Vagina (tissue), 2 donors: ENCODE measurements at regions not wholly inside any gene's neighbourhood (a gene's known extent, or its start where the extent isn't known, plus 50 kb on each side); places are given as distances from the start of the nearest gene placed in this dataset.

ENCODE experiments used
- DNase-seq, 2 donors: peaks; one replicate each; pipeline ENCODE4 v3.0.0-alpha.2; 2017; ENCODE audit errors: extremely low spot score in 2 of 2
- H3K27ac ChIP-seq: fragments of 200-600 bp; sonication (generic); one replicate; pipeline ENCODE4 v1.5.1; 2019
- H3K27me3 ChIP-seq: fragments of 200-600 bp; sonication (generic); one replicate; pipeline ENCODE4 v1.5.1; 2019
- H3K36me3 ChIP-seq, 2 donors: fragments of 200-600 bp; sonication (generic); one replicate each; pipeline ENCODE4 v1.5.1; 2017 to 2019
- H3K4me1 ChIP-seq: fragments of 200-600 bp; sonication (generic); one replicate; pipeline ENCODE4 v1.5.1; 2019
- H3K4me3 ChIP-seq, 2 donors: fragments of 200-600 bp; sonication (generic); 1 replicate in 1 of 2; 2 replicates in 1 of 2; pipeline ENCODE4 v1.5.1; 2016 to 2019
- H3K9me3 ChIP-seq: fragments of 200-600 bp; sonication (generic); one replicate; pipeline ENCODE4 v1.5.1; 2019
- CTCF ChIP-seq, 3 experiments: fragments of 450-650 bp in 2 of 3; fragments of 200-600 bp in 1 of 3; sonication (generic) in 1 of 3; IDR thresholded peaks; one replicate each; pipeline ENCODE4 v1.5.1; 2017 to 2019; ENCODE audit warnings: antibody characterized with exemption in 3 of 3, mild to moderate bottlenecking in 2 of 3, moderate library complexity in 2 of 3
- POLR2A ChIP-seq, 2 donors: fragments of 450-650 bp; IDR thresholded peaks; one replicate each; pipeline ENCODE4 v1.6.1; 2017; ENCODE audit warnings: antibody characterized with exemption in 2 of 2, mild to moderate bottlenecking in 2 of 2, moderate library complexity in 2 of 2
- POLR2AphosphoS5 ChIP-seq, 2 donors: sonication (generic); formaldehyde crosslinking; IDR thresholded peaks; one replicate each; pipeline ENCODE4 v1.9.0; 2017; ENCODE audit warnings: antibody characterized with exemption in 2 of 2, mild to moderate bottlenecking in 2 of 2, low read depth in 1 of 2; ENCODE audit not compliant: insufficient read depth in 1 of 2
- intact Hi-C: fragments of 100-400 bp; cut with DNase I; formaldehyde crosslinking; loops from one replicate; pipeline ENCODE4 v1.15.1; 2023

DNA sequence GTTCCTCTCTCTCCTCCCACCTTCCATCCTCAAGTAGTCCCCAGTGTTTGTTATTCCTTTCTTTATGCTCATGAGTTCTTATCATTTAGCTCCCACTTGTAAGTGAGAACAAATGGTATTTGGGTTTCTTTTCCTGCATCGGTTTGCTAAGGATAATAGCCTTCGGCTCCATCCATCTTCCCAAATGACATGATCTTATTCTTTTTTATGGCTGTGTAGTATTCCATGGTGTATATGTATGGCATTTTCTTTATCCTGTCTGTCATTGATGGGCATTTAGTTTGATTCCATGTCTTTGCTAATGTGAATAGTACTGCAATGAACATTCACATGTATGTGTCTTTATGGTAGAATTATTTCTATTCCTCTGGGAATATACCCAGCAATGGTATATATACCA, 62.4 kb upstream of the CFAP161 start:
- no peaks in the 10 kb centered on the region for H3K36me3 ChIP-seq
- TF ChIP-seq CTCF (IDR thresholded peaks at IDR 0.05) = no peak
- no peak for TF ChIP-seq POLR2A (IDR thresholded peaks at IDR 0.05)
- TF ChIP-seq POLR2AphosphoS5 (IDR thresholded peaks at IDR 0.05; ENCODE audit: insufficient read depth in 1 of 2, low read depth in 1 of 2) = no peak
- H3K4me1 ChIP-seq = no peaks in the 10 kb centered on the region
- H3K27me3 ChIP-seq = no peaks in the 10 kb centered on the region
- H3K4me3 ChIP-seq = no peak overlapping the region
- H3K9me3 ChIP-seq = no peaks in the 10 kb centered on the region
- intact Hi-C loops = no loop called here
- no peak overlapping the region for H3K27ac ChIP-seq
- DNase-seq = no peak

- H3K27ac ChIP-seq = no peak overlapping the region
- no peak overlapping the region for H3K4me3 ChIP-seq
- DNase-seq = no peak
- no peaks in the 10 kb centered on the region for H3K36me3 ChIP-seq
- H3K27me3 ChIP-seq = no peaks in the 10 kb centered on the region
- TF ChIP-seq POLR2AphosphoS5 (IDR thresholded peaks at IDR 0.05; ENCODE audit: insufficient read depth in 1 of 2, low read depth in 1 of 2) (no peak), CTCF (IDR thresholded peaks at IDR 0.05) (no peak), POLR2A (IDR thresholded peaks at IDR 0.05) (no peak)
- no peaks in the 10 kb centered on the region for H3K4me1 ChIP-seq
- H3K9me3 ChIP-seq = no peaks in the 10 kb centered on the region
- intact Hi-C loops = no loop called here
These were observed 61.5 kb upstream of the CFAP161 start for GRCh38 chr15:81072551-81072950.

DNA sequence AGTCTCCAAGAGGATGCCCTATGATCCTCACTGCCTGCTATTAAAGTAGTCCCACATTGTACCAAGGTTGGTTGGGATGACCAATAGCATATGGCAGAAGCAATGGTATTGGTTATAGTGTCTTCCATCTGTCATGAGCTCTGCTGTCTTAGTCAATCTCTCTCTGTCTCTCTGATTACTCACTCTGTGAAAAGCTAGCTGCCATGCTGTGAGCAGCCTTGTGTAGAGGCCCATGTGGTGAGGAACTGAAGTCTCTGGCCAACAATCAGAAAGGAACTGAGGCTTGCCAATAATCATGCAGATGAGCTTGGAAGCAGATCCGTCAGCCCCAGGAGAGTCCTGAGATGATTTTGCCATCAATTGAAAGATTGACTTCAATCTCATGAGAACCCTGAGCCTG, 60.3 kb upstream of the CFAP161 start:
- no peaks in the 10 kb centered on the region for H3K27me3 ChIP-seq
- no peaks in the 10 kb centered on the region for H3K9me3 ChIP-seq
- H3K4me3 ChIP-seq = no peak overlapping the region
- no peak overlapping the region for H3K27ac ChIP-seq
- intact Hi-C loops = no loop called here
- H3K4me1 ChIP-seq = no peaks in the 10 kb centered on the region
- no peak for DNase-seq
- H3K36me3 ChIP-seq = no peaks in the 10 kb centered on the region
- TF ChIP-seq POLR2AphosphoS5 (IDR thresholded peaks at IDR 0.05; ENCODE audit: insufficient read depth in 1 of 2, low read depth in 1 of 2) (no peak), POLR2A (IDR thresholded peaks at IDR 0.05) (no peak), CTCF (IDR thresholded peaks at IDR 0.05) (no peak)

DNA sequence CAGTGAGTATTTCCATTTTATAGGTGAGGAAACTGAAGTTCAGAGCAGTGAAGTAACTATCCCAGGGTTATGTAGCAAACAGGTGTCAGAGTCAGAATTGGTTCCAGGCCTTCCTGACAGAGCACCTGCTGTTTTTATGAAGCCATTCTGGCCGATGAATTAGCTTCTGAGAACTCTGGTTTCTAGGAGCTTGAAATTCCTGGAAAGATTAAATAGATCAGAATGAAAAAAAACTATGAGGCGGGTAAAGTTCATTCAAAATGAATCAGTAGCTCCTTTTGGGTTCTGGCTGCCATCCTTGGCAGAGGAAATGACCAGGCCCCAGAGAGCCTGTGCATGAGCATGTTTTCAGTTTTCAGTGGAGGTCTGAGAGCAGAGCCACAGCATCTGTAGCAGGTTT, 59.3 kb upstream of the CFAP161 start:
- Histone ChIP-seq H3K27ac (no peak overlapping the region), H3K4me1 (no peaks in the 10 kb centered on the region), H3K4me3 (no peak overlapping the region), H3K36me3 (no peaks in the 10 kb centered on the region), H3K9me3 (no peaks in the 10 kb centered on the region), H3K27me3 (no peaks in the 10 kb centered on the region)
- no peak for DNase-seq
- intact Hi-C loops = no loop called here
- TF ChIP-seq CTCF (IDR thresholded peaks at IDR 0.05) = no peak
- no peak for TF ChIP-seq POLR2A (IDR thresholded peaks at IDR 0.05)
- no peak for TF ChIP-seq POLR2AphosphoS5 (IDR thresholded peaks at IDR 0.05; ENCODE audit: insufficient read depth in 1 of 2, low read depth in 1 of 2)

DNA sequence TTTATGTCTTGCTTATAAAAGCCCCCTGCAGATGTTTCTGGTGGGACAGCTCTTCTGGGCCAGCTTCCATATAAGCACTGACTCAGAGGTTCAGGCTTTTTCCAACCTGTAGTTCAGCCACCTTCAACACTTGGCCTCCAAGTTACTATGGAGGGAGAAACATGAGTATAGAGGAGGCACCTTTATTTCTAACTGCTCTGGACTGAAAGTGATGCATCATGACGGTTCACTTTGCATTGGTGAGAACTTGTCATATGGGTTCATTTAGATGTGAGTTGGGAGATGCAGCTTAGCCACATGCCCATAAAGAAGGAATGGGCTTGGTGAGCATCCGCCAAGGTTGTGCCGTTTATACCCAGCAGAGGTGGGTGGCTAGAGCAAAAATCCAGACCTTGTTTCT, 58.8 kb upstream of the CFAP161 start:
- Histone ChIP-seq H3K4me3 (no peak overlapping the region), H3K27me3 (no peaks in the 10 kb centered on the region), H3K27ac (no peak overlapping the region), H3K4me1 (no peaks in the 10 kb centered on the region), H3K9me3 (no peaks in the 10 kb centered on the region), H3K36me3 (no peaks in the 10 kb centered on the region)
- TF ChIP-seq CTCF (IDR thresholded peaks at IDR 0.05) (no peak), POLR2AphosphoS5 (IDR thresholded peaks at IDR 0.05; ENCODE audit: insufficient read depth in 1 of 2, low read depth in 1 of 2) (no peak), POLR2A (IDR thresholded peaks at IDR 0.05) (no peak)
- no peak for DNase-seq
- intact Hi-C loops = no loop called here
